ENCODE measurements at regions not wholly inside any gene's neighbourhood (a gene's known extent, or its start where the extent isn't known, plus 50 kb on each side); places are given as distances from the start of the nearest gene placed in this dataset.
"Not testable (repeated sequence)": the region's sequence is repeated elsewhere in the genome, so short reads cannot be mapped to it uniquely, and the experiment has no call there.

DNA sequence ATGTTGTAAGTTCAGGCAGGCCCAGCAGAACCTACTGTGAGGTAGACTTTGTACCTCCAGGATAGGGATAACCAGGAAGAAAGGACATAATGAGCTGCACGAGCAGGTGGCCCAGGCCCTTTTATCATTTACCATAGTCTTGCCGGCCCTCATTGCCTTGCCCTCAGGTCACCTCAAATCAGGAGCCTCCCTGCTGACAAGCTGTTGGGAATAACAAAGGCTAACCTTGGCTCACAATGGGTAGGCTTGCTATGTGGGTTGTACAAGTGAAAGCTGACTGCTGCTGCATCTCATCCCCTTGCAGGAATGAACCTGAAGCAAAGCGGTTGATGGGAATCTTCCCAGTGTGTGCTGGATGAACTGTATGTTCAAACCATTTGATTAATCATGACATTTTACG lies 159.5 kb upstream of the ACTBL2 start:
- H3K4me1 ChIP-seq, result no peaks in the 10 kb centered on the region
- no peak for TF ChIP-seq CTCF (IDR thresholded peaks at IDR 0.05)
- no peak overlapping the region for H3K27ac ChIP-seq
- no peaks in the 10 kb centered on the region for H3K27me3 ChIP-seq
- ATAC-seq (no peak), DNase-seq (no peak)
- no peak overlapping the region for H3K4me3 ChIP-seq
- intact Hi-C loops (cut with DNase I), result loop anchor here in 1 of 10 donors (10.0 kb wide), 1 partner anchor 823 kb away; the partner anchor contains the start of gene PLK2
- WGBS, 2 donors, result 91% methylated on average over 4 of the region's 4 CpGs
- no peaks in the 10 kb centered on the region for H3K36me3 ChIP-seq
- H3K9me3 ChIP-seq, result no peaks in the 10 kb centered on the region

DNA sequence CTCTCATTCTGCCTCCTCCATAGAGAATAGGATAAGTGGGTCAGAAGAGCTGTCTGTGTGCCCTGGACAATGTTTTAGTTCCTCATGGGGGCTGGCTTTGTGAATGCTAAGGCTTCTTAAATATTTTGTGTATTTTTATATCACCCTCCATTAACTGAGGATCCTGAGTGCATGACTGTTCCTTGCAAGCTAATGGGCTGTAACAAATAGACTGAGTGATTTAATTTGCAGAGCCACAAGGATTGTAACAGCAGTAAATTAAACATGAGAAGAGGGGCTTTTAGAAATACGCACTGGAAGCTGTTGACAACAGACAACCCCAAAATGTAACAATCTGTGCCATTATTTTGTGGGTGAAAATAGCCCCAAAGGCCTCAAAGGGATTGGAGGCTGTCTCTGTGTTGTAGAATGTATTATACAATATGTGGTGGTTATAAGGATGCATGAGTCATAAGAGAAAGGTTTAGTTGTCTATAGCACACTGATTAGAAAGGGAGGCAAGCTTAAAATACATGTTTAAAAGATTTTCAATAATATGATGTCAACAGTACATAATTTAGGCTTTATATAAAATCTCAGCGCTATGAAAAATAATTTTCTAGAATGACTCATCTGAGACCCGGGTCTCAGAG lies 152.7 kb upstream of the ACTBL2 start:
- intact Hi-C loops (cut with DNase I), result no loop called here
- H3K4me1 ChIP-seq, result no peaks in the 10 kb centered on the region
- H3K36me3 ChIP-seq, result no peaks in the 10 kb centered on the region
- WGBS, 2 donors, result 92 to 93% methylated on average over 3 of the region's 3 CpGs
- no peak overlapping the region for H3K27ac ChIP-seq
- DNase-seq (no peak), ATAC-seq (no peak)
- H3K27me3 ChIP-seq, result no peaks in the 10 kb centered on the region
- no peak overlapping the region for H3K4me3 ChIP-seq
- no peak for TF ChIP-seq CTCF (IDR thresholded peaks at IDR 0.05)
- H3K9me3 ChIP-seq, result no peaks in the 10 kb centered on the region

GRCh38 chr5:57632937-57633336 lies 150.3 kb upstream of the ACTBL2 start:
- ATAC-seq (no peak), DNase-seq (no peak)
- H3K9me3 ChIP-seq, result no peaks in the 10 kb centered on the region
- H3K27ac ChIP-seq, result no peak overlapping the region
- H3K36me3 ChIP-seq, result no peaks in the 10 kb centered on the region
- no peak overlapping the region for H3K4me3 ChIP-seq
- peaks cover 0 to 4% (median 0%) of the 10 kb centered on the region in 9 donors for H3K4me1 ChIP-seq
- H3K27me3 ChIP-seq, result no peaks in the 10 kb centered on the region
- intact Hi-C loops (cut with DNase I), result no loop called here
- WGBS, 2 donors, result 67 to 73% methylated on average over 1 of the region's 1 CpG
- TF ChIP-seq CTCF (IDR thresholded peaks at IDR 0.05), result no peak

DNA sequence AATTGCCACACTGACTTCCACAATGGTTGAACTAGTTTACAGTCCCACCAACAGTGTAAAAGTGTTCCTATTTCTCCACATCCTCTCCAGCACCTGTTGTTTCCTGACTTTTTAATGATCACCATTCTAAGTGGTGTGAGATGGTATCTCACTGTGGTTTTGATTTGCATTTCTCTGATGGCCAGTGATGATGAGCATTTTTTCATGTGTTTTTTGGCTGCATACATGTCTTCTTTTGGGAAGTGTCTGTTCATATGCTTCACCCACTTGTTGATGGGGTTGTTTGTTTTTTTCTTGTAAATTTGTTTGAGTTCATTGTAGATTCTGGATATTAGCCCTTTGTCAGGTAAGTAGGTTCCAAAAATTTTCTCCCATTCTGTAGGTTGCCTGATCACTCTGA lies 148.5 kb upstream of the ACTBL2 start:
- H3K4me1 ChIP-seq; H3K27me3 ChIP-seq; H3K4me3 ChIP-seq; ATAC-seq; H3K9me3 ChIP-seq; intact Hi-C loops (cut with DNase I); H3K27ac ChIP-seq; H3K36me3 ChIP-seq; DNase-seq: not testable (repeated sequence)

- H3K4me3 ChIP-seq, result no peak overlapping the region
- 84 to 97% methylated on average over 2 of the region's 2 CpGs for WGBS, 2 donors
- peaks cover 0 to 5% (median 0%) of the 10 kb centered on the region in 9 donors for H3K4me1 ChIP-seq
- intact Hi-C loops (cut with DNase I), result no loop called here
- no peak overlapping the region for H3K27ac ChIP-seq
- ATAC-seq, result no peak
- H3K9me3 ChIP-seq, result no peaks in the 10 kb centered on the region
- TF ChIP-seq CTCF (IDR thresholded peaks at IDR 0.05), result no peak
- DNase-seq, result no peak
- H3K27me3 ChIP-seq, result no peaks in the 10 kb centered on the region
- no peaks in the 10 kb centered on the region for H3K36me3 ChIP-seq
Observed at GRCh38 chr5:57627661-57628060, 145.1 kb upstream of the ACTBL2 start.
